Ishikawa (cell line): ENCODE measurements at regions not wholly inside any gene's neighbourhood (a gene's known extent, or its start where the extent isn't known, plus 50 kb on each side); places are given as distances from the start of the nearest gene placed in this dataset.

Experiments
- CEBPB ChIP-seq: IDR thresholded peaks from 2 replicates; pipeline ENCODE4 v1.6.1; 2012
- CREB1 ChIP-seq: IDR thresholded peaks from 2 replicates; pipeline ENCODE4 v1.6.1; 2012; ENCODE audit warnings: low read depth
- EP300 ChIP-seq: IDR thresholded peaks from 2 replicates; pipeline ENCODE4 v1.6.1; 2012; ENCODE audit warnings: borderline replicate concordance
- MAX ChIP-seq: IDR thresholded peaks from 2 replicates; pipeline ENCODE4 v1.6.1; 2012
- REST ChIP-seq: IDR thresholded peaks from 2 replicates; pipeline ENCODE4 v1.6.1; 2012; ENCODE audit warnings: low read depth, mild to moderate bottlenecking
- USF1 ChIP-seq: IDR thresholded peaks from 2 replicates; pipeline ENCODE4 v1.6.1; 2012

GRCh38 chr5:123960526-123960925, 448.5 kb downstream of the CSNK1G3 start:
- no peak for TF ChIP-seq USF1
- TF ChIP-seq EP300: no peak
- no peak for TF ChIP-seq CEBPB
- no peak for TF ChIP-seq CREB1
- TF ChIP-seq REST: no peak
- no peak for TF ChIP-seq MAX
